HEK293T (cell line): ENCODE measurements at regions not wholly inside any gene's neighbourhood (a gene's known extent, or its start where the extent isn't known, plus 50 kb on each side); places are given as distances from the start of the nearest gene placed in this dataset.

ENCODE experiments used
- BHLHE40 ChIP-seq: fragments of 450-650 bp; IDR thresholded peaks from 2 replicates; pipeline ENCODE4 v1.6.1; 2016; ENCODE audit warnings: mild to moderate bottlenecking, moderate library complexity, borderline replicate concordance
- SUZ12 ChIP-seq: fragments of 450-650 bp; IDR thresholded peaks from 2 replicates; pipeline ENCODE4 v1.6.1; 2016; ENCODE audit warnings: mild to moderate bottlenecking

GRCh38 chr20:47429409-47429808 is 72.3 kb upstream of the NCOA3 start:
- TF ChIP-seq BHLHE40 (no peak), SUZ12 (no peak)
